ENCODE measurements at regions not wholly inside any gene's neighbourhood (a gene's known extent, or its start where the extent isn't known, plus 50 kb on each side); places are given as distances from the start of the nearest gene placed in this dataset.

DNA sequence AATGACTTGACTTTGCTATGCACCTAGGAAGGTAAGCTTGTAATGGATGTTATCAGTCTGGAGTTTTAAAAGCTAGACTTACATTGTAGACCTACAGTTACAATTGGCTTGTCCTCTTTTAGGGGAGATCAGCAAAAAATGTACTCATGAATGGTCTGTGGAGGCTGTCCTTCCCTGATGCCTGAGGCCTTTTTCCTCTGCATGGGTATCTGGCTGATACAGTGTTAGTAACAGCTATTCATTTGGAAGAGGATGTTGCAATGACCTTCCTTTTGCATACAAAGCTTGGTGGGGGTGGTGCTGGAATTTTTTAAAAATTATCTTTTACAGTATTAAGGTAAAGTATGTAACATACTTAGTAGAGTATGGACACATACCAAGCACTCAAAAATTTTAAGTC lies 525.5 kb downstream of the KIF2B start:
- Histone ChIP-seq H3K9ac (ENCODE audit: control insufficient read depth, insufficient read depth, low read length) (no peak overlapping the region), H3K36me3 (ENCODE audit: control insufficient read depth in 2 of 2, insufficient read depth in 2 of 2, low read length in 1 of 2) (no peaks in the 10 kb centered on the region), H3K4me3 (no peak overlapping the region), H3K9me3 (replicated peaks; ENCODE audit: control insufficient read depth, insufficient read depth, low read length) (no peaks in the 10 kb centered on the region), H3K4me1 (ENCODE audit: control insufficient read depth, insufficient read depth, low read length) (no peaks in the 10 kb centered on the region), H4K20me1 (ENCODE audit: control insufficient read depth, insufficient read depth) (no peaks in the 10 kb centered on the region), H3K4me2 (ENCODE audit: control insufficient read depth, insufficient read depth) (no peak overlapping the region), H3K27me3 (replicated peaks in 1 of 2; ENCODE audit: control insufficient read depth in 2 of 2, insufficient read depth in 2 of 2, low read length in 1 of 2) (no peaks in the 10 kb centered on the region), H3K79me2 (ENCODE audit: control insufficient read depth, insufficient read depth, low read length) (no peaks in the 10 kb centered on the region), H2AFZ (ENCODE audit: control insufficient read depth, low read depth, low read length) (no peak overlapping the region), H3K27ac (ENCODE audit: control insufficient read depth, insufficient read depth) (no peak overlapping the region)
- TF ChIP-seq, protein P1, sequence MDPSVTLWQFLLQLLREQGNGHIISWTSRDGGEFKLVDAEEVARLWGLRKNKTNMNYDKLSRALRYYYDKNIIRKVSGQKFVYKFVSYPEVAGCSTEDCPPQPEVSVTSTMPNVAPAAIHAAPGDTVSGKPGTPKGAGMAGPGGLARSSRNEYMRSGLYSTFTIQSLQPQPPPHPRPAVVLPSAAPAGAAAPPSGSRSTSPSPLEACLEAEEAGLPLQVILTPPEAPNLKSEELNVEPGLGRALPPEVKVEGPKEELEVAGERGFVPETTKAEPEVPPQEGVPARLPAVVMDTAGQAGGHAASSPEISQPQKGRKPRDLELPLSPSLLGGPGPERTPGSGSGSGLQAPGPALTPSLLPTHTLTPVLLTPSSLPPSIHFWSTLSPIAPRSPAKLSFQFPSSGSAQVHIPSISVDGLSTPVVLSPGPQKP (IDR thresholded peaks at IDR 0.05; ENCODE audit: low read depth, low read length) = no peak
- TF ChIP-seq, protein P2, sequence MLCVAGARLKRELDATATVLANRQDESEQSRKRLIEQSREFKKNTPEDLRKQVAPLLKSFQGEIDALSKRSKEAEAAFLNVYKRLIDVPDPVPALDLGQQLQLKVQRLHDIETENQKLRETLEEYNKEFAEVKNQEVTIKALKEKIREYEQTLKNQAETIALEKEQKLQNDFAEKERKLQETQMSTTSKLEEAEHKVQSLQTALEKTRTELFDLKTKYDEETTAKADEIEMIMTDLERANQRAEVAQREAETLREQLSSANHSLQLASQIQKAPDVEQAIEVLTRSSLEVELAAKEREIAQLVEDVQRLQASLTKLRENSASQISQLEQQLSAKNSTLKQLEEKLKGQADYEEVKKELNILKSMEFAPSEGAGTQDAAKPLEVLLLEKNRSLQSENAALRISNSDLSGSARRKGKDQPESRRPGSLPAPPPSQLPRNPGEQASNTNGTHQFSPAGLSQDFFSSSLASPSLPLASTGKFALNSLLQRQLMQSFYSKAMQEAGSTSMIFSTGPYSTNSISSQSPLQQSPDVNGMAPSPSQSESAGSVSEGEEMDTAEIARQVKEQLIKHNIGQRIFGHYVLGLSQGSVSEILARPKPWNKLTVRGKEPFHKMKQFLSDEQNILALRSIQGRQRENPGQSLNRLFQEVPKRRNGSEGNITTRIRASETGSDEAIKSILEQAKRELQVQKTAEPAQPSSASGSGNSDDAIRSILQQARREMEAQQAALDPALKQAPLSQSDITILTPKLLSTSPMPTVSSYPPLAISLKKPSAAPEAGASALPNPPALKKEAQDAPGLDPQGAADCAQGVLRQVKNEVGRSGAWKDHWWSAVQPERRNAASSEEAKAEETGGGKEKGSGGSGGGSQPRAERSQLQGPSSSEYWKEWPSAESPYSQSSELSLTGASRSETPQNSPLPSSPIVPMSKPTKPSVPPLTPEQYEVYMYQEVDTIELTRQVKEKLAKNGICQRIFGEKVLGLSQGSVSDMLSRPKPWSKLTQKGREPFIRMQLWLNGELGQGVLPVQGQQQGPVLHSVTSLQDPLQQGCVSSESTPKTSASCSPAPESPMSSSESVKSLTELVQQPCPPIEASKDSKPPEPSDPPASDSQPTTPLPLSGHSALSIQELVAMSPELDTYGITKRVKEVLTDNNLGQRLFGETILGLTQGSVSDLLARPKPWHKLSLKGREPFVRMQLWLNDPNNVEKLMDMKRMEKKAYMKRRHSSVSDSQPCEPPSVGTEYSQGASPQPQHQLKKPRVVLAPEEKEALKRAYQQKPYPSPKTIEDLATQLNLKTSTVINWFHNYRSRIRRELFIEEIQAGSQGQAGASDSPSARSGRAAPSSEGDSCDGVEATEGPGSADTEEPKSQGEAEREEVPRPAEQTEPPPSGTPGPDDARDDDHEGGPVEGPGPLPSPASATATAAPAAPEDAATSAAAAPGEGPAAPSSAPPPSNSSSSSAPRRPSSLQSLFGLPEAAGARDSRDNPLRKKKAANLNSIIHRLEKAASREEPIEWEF (IDR thresholded peaks at IDR 0.05; ENCODE audit: insufficient replicate concordance, low read depth, low read length) = no peak
- no peak for TF ChIP-seq TCF12 (IDR thresholded peaks at IDR 0.05; ENCODE audit: low read depth, low read length)
- no peak for TF ChIP-seq SIN3A (IDR thresholded peaks at IDR 0.05; ENCODE audit: low read depth, low read length)
- no peak for TF ChIP-seq SUPT20H (IDR thresholded peaks at IDR 0.05; ENCODE audit: borderline replicate concordance, control insufficient read depth, low read depth, low read length)
- no peak for TF ChIP-seq ZZZ3 (IDR thresholded peaks at IDR 0.05; ENCODE audit: control insufficient read depth, insufficient read length, low read depth)
- no peak for TF ChIP-seq LARP7 (IDR thresholded peaks at IDR 0.05)
- TF ChIP-seq ZNF207 (IDR thresholded peaks at IDR 0.05; ENCODE audit: borderline replicate concordance) = no peak
- TF ChIP-seq, protein P3, sequence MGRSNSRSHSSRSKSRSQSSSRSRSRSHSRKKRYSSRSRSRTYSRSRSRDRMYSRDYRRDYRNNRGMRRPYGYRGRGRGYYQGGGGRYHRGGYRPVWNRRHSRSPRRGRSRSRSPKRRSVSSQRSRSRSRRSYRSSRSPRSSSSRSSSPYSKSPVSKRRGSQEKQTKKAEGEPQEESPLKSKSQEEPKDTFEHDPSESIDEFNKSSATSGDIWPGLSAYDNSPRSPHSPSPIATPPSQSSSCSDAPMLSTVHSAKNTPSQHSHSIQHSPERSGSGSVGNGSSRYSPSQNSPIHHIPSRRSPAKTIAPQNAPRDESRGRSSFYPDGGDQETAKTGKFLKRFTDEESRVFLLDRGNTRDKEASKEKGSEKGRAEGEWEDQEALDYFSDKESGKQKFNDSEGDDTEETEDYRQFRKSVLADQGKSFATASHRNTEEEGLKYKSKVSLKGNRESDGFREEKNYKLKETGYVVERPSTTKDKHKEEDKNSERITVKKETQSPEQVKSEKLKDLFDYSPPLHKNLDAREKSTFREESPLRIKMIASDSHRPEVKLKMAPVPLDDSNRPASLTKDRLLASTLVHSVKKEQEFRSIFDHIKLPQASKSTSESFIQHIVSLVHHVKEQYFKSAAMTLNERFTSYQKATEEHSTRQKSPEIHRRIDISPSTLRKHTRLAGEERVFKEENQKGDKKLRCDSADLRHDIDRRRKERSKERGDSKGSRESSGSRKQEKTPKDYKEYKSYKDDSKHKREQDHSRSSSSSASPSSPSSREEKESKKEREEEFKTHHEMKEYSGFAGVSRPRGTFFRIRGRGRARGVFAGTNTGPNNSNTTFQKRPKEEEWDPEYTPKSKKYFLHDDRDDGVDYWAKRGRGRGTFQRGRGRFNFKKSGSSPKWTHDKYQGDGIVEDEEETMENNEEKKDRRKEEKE (IDR thresholded peaks at IDR 0.05) = no peak
- no peak for TF ChIP-seq KAT2A (conservative IDR thresholded peaks at IDR 0.05; ENCODE audit: control insufficient read depth, low read depth, low read length)
- intact Hi-C loops (cut with micrococcal nuclease; ENCODE audit: unreplicated experiment) (no loop called here), in situ Hi-C loops (cut with MboI) (no loop called here)
- CTCF ChIA-PET = no interaction called here
- SMC1A ChIA-PET (ENCODE audit: uncharacterized antibody, unreplicated experiment) = no interaction called here
- DNase-seq (ENCODE audit: low read depth, low spot score) = no peak
- POLR2A ChIA-PET = no interaction called here
- no TSS peak for BruUV-seq (replicated peaks)
- no peak for FAIRE-seq
- ATAC-seq = no peak
- RAD21 ChIA-PET (ENCODE audit: unreplicated experiment) = no interaction called here

All from GM12878 (cell line).